ENCODE measurements at regions not wholly inside any gene's neighbourhood (a gene's known extent, or its start where the extent isn't known, plus 50 kb on each side); places are given as distances from the start of the nearest gene placed in this dataset.

DNA sequence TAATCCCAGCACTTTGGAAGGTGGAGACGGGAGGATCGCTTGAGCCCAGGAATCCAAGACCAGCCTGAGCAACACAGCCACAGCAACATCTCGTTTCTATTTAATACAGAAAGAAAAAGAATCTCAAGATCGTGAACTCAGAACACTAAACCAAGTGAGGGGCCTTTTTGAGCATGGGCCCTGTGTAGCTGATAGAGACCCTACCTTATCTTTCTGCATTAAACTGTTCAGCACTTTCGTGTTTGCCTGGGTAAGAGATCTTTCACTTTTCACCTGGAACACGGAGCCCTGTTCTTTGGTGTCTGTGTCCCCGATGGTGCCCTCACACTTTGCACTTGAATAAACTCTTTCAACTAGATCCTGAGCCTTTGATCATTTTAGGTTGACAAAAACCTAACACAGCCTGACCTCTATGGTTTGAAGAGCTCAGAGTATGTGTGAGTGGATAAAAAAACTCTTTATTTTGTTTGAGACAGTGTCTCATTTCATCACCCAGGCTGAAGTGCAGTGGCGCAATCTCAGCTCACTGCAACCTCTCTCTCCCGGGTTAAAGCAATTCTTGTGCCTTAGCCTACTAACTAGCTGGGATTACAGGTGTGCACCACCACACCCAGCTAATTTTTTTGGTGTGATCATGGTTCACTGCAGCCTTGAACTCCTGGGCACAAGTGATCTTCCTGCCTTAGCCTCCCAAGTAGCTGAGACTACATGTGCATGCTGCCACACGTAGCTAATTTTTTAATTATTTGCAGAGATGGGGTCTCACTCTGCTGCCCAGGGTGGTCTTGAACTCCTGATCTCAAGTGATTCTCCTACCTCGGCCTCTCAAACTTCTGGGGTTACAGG is 83.8 kb upstream of the GRIN2A start:
- TF ChIP-seq, protein P1, sequence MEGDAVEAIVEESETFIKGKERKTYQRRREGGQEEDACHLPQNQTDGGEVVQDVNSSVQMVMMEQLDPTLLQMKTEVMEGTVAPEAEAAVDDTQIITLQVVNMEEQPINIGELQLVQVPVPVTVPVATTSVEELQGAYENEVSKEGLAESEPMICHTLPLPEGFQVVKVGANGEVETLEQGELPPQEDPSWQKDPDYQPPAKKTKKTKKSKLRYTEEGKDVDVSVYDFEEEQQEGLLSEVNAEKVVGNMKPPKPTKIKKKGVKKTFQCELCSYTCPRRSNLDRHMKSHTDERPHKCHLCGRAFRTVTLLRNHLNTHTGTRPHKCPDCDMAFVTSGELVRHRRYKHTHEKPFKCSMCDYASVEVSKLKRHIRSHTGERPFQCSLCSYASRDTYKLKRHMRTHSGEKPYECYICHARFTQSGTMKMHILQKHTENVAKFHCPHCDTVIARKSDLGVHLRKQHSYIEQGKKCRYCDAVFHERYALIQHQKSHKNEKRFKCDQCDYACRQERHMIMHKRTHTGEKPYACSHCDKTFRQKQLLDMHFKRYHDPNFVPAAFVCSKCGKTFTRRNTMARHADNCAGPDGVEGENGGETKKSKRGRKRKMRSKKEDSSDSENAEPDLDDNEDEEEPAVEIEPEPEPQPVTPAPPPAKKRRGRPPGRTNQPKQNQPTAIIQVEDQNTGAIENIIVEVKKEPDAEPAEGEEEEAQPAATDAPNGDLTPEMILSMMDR (IDR thresholded peaks at IDR 0.05; ENCODE audit: low read depth, low read length, poor library complexity, severe bottlenecking), result no peak
- no peak for TF ChIP-seq EZH2phosphoT487 (IDR thresholded peaks at IDR 0.05; ENCODE audit: borderline replicate concordance, low read length)
